Stimulated activated CD4-positive, alpha-beta T cell treated with anti-CD3 and anti-CD28 coated beads, Interleukin-1b, Interleukin-23, amount 100 ng/mL, for 4 hours (primary cell): ENCODE measurements at regions not wholly inside any gene's neighbourhood (a gene's known extent, or its start where the extent isn't known, plus 50 kb on each side); places are given as distances from the start of the nearest gene placed in this dataset.

ENCODE experiments used
- DNase-seq, 2 donors: peaks; one replicate each; pipeline ENCODE4 v3.0.0-alpha.2; 2020; ENCODE audit warnings: low read depth in 2 of 2

DNA sequence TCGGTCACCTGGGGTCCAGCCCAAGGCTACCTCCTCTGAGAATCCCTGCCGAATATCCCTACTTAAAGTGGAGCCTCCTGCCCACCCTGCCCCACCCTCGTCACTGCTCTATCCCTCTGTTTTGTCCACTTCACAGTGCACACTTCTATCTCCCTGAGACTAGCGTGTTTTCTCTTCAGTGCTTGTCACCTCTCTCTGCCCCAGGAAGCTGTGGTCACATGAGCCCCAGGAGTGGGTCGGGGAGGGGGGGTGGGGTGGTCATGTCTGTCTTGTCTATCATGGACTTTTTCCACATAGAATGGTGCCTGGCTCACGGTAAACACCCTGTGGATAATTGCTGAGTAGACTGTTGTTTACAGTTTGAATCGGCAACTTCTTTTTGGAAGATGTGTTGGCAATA, 673.6 kb downstream of the PTPRU start:
- DNase-seq = no peak

- DNase-seq = no peak
Measured at GRCh38 chr1:29907596-29907995, 671.3 kb downstream of the PTPRU start.

GRCh38 chr1:29906927-29907326, 670.6 kb downstream of the PTPRU start:
- DNase-seq = no peak

DNA sequence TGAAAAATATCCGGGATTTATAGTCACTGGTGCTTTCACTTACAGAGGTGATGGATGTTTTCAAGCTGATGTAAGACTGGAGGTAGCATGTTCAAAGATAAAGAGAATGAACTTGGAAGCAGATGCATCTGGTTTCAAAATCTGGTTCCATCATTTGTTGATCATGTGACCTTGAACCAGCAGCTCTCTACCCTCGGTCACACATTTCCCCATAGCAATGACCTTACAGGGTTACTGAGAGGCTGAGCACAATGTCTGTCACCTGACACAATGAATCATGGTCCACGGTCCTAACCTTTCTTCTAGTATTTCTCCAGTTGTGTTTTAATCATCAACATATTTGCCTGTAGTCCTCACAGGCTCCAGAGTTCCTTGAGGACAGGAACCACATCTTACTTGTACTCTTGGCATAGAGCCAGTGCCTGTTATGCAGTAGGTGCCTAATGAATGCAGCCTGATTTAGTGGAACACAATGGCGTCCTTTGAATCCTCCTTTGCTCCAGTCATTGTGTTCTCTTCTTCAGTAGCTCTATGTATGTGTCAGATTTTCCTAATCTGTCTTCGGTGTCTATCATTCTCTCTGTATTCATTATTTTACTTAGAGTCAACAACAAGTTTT, 667.3 kb downstream of the PTPRU start:
- DNase-seq = no peak

GRCh38 chr1:29901624-29902325, 665.5 kb downstream of the PTPRU start:
- DNase-seq = no peak

DNA sequence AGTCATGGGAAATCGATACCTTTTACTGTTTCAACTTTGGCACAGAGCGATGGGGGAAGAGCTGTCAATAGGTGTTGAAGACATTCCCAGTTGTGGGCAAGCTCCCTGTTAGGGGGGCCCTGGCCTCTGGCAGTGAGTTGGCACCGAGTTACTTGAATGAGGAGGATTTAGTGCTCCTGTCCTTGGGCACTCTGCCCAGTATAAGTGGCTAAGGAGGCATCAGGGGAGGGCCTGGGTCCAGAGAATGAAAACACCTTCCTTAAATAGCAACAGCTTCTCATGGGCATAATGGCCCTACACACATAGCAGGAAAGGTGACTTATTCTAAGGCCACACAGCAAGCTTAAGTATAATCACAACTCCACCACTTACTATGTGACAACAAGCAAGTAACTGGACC, 664.4 kb downstream of the PTPRU start:
- DNase-seq = no peak

DNA sequence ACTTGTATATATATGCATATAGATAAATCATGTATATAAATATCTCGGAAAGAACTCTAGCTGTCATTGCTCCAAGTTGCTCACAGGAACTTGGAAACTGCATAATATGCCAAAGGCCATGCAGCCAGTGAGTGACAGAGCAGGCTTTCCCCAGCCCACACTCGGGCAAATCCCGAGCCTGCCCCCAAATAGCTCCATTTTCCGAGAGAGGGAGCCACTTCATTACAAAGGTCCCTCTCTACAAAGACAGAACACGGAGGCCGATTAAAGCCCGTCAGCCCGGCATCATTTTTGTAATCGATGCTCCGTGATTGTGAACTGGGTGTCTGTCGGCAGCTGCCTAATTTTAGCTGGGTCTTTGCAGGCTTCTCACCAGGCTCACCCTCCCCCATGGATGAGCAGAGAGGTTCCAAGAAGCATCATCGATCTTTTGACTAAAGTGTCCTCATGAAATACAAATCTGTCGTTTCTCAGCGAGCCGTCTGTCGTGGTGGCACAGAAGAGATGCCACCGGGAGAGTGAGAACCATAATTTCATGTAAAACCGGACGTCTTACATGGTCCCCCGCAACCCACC, 663.9 kb downstream of the PTPRU start:
- no peak for DNase-seq

- no peak for DNase-seq
Measured at GRCh38 chr1:29896791-29897714, 660.7 kb downstream of the PTPRU start.

DNA sequence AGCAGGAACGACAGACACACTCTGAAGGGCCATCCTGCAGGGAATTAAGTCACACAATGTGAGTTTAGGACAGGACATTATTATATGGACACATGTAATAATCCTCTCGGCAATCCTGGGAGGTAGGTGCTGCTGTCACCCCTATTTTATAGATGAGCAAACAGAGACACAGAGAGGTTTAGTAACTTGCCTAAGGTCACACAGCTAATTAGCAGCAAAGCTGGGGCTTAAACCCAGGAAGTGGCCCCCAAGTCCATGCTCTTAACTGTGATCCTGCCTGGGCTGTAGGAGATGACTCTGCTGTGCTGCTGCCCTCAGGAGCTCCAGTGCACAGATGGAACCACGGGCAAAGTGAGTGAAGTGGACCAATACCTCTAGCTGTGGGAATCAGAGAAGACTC, 660.0 kb downstream of the PTPRU start:
- no peak for DNase-seq

- DNase-seq = no peak
Measured at GRCh38 chr1:29895201-29895600, 658.9 kb downstream of the PTPRU start.

DNA sequence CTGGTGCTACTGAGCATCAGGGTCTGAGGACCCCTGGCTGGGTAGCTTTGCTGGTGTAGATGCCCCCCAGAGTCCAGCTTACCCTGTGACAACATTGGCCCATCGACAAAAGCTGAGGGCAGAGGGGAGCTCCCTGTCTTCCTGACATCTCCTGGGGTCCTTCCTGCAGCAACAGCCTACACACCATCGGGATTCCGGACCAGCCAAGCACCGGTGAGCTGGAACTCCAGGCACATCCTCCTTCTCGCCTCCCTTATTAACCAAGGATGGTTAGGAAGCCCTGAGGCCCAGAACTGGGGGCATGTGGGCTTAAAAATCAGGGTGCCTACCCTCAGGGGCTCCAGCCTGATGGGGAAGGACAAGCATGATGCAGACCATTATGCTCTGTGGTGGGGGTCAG, 658.0 kb downstream of the PTPRU start:
- no peak for DNase-seq

GRCh38 chr1:29893806-29894205, 657.5 kb downstream of the PTPRU start:
- no peak for DNase-seq

DNA sequence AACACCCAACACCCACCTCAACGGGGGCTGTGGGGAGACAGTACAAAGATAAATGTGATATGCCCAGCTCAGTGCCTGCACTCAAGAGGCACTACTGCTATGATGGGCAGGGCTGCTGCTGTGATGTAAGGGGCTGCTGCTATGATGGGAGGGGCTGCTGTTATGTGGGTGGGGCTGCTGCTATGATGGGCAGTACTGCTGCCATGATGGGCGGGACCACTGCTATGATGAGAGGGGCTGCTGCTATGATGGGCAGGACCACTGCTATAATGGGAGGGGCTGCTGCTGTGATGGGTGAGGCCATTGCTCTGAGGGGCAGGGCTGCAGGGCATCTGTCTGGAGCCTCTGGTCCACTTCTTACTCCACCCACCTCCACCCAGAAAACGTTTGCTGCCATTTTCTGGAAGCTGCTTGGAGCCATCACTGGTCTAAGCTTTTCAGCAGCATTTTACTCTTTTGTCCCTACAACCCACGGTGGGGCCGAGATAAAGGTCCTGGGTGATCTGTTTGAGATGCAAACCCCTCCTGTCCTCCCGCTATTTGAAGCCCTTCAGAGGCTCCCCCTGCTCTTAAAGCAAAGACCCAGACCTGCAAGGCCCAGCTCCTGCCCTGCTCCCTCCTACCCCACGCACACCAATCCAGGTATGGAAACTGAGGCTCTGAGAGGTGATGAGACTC, 656.9 kb downstream of the PTPRU start:
- DNase-seq = no peak

- DNase-seq = no peak
Measured at GRCh38 chr1:29892247-29892646, 655.9 kb downstream of the PTPRU start.

- DNase-seq = no peak
Measured at GRCh38 chr1:29890201-29890959, 654.1 kb downstream of the PTPRU start.

DNA sequence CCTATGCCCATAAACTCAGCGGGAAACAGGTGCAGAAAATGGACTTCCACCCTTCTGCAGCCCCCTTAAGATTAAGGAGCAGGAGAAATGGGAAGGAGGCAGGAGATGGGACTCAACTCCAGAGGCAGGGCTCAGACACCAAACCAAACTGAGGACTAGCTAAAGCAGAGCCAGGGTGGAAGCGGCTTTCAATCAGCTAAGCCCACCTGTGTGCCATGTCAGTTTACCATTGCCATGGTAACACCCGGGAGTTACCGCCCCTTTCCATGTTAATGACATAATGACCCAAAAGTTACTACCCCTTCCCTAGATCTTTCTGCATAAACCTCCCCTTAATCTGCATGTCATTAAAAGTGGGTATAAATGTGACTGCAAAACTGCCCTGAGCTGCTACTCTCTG, 653.5 kb downstream of the PTPRU start:
- DNase-seq = no peak

- DNase-seq = no peak
Measured at GRCh38 chr1:29884740-29885139, 648.4 kb downstream of the PTPRU start.

DNA sequence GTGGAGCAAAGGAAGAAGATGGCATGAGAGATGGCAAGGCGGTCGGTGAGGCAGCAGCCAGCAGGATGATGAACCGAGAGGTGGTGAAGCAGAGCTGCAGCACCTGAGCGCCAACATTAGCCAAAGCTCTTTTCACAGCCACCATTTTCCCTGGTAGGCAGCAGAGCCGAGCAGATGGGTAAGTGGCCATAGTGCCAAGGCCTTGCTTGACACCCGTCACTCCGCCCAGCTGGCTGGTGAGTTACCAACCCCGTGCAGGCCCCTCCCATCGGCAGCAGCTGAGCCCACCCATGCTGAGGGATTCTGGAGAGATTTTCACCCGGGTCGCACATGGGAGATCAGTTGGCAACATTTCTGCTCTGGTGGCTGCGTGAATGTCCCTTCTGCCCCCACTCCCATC, 647.7 kb downstream of the PTPRU start:
- DNase-seq = no peak

- DNase-seq = no peak
Measured at GRCh38 chr1:29883411-29883832, 647.1 kb downstream of the PTPRU start.

DNA sequence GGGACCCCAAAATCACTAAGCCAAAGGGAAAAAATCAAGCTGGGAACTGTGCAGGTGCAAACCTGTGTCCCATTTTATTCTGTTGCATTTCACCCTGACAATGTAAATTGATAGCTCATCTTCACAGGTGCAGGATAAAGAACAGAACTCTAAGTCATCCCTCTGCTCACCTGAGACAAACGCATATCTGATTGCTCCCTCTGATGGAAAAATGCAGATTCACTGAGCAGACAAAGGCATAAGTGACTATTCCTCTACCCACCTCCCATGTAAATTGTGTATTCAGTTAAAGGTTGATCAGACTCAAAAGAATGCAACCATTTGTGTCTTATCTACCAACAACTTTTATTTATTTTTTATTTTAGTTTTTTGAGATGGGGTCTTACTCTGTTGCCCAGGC, 644.2 kb downstream of the PTPRU start:
- no peak for DNase-seq

DNA sequence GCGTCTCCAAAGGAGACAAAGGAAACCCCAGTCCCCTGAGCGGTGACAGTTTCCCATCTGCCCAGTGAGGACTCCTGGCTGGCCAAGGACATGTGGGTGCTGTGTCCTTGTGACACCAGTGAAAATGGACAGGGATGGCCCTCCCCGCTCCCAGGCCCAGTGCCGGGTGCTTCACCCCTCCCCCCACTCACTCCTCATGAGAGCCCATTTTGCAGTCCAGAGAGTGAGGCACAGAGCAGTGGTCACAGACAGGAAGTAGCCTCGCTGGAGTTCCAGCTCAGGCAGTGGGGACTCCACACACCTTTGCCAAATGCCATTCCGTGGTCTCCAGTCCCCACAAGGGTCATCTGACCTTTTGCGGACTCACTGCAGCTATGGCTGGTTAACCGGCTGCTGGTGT, 642.9 kb downstream of the PTPRU start:
- DNase-seq = no peak
